ENCODE measurements at regions not wholly inside any gene's neighbourhood (a gene's known extent, or its start where the extent isn't known, plus 50 kb on each side); places are given as distances from the start of the nearest gene placed in this dataset.

GRCh38 chr6:54706391-54706790 lies 140.2 kb upstream of the FAM83B start:
- no peak for TF ChIP-seq CTCF (IDR thresholded peaks at IDR 0.05; ENCODE audit: low read depth, low read length)
- DNase-seq (ENCODE audit: extremely low read depth, low read depth), result no peak

DNA sequence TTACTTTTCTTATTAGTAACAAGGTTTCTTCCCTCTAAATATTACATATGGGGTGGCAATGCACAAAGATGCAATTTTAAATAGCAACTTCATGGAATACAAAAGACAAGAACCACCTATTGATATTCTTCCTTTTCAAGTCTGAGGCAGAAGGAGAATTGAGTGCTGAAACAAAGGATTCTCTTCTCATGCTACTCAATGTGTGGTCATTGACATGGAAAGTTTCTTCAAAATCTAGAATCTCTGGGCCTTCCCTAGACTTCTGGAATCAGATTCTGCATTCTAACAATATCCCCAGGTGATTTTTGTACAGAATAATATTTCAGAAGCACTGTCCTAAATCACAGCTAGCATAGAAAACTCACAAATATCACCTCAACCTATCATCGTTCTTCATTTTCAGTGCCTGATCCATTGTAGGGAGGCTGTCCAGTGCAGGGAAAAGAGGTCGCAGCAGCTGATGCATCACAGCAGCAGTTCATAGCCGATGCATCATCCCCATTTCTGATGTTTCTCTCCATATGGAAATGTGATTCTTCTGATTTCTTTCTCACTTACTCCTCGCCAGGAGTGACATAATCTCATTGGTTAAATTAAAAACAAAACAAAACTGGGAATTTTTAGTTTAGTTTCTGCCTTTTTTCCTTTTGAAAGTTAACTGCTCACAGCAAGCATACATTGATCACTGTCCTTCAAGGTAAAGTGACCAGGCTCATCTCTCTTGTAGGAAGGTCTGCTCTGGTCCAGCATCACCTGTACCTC lies 139.5 kb upstream of the FAM83B start:
- no peak for TF ChIP-seq CTCF (IDR thresholded peaks at IDR 0.05; ENCODE audit: low read depth, low read length)
- no peak for DNase-seq (ENCODE audit: extremely low read depth, low read depth)

GRCh38 chr6:54710456-54710855 lies 136.1 kb upstream of the FAM83B start:
- TF ChIP-seq CTCF (IDR thresholded peaks at IDR 0.05; ENCODE audit: low read depth, low read length), result no peak
- DNase-seq (ENCODE audit: extremely low read depth, low read depth), result no peak

DNA sequence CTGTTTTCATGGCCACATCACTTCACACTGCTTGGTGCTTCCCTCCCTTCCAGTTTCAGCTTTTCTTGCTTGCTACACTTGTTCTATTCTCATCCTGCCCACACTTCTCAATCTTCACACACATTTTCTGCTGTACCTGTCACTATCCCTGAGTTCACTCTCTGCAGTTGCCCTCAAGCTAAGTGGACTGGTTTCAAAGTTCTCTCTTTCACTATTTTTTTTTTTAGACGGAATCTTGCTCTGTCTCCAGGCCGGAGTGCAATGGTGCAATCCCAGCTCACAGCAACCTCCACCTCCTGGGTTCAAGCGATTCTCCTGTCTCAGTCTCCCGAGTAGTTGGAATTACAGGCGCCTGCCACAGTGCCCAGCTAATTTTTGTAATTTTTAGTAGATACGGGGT lies 130.6 kb upstream of the FAM83B start:
- no peak for DNase-seq (ENCODE audit: extremely low read depth, low read depth)
- TF ChIP-seq CTCF (IDR thresholded peaks at IDR 0.05; ENCODE audit: low read depth, low read length), result no peak

DNA sequence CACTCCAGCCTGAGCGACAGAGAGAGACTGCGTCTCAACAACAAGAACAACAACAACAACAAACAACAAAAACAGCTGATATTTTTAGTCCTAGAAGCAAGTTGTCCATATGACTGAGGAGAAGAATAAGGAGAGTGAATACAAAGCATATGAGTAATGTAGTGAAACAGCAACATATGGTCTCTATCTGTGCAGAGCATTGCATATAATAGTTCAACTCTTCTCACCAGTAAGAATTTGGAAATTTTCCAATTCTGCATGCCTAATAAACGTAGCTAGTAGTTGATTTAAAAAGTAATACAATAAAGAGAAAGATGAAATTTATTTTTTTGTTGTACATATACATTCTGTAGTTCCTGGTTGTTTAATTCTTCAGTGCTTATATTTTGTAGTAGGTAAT lies 129.7 kb upstream of the FAM83B start:
- no peak for DNase-seq (ENCODE audit: extremely low read depth, low read depth)
- TF ChIP-seq CTCF (IDR thresholded peaks at IDR 0.05; ENCODE audit: low read depth, low read length), result no peak

- no peak for DNase-seq (ENCODE audit: extremely low read depth, low read depth)
- peak; percentile 84 for TF ChIP-seq CTCF (IDR thresholded peaks at IDR 0.05; ENCODE audit: low read depth, low read length)
These were observed 128.6 kb upstream of the FAM83B start for GRCh38 chr6:54717849-54718455.

GRCh38 chr6:54718541-54719023 lies 128.0 kb upstream of the FAM83B start:
- DNase-seq (ENCODE audit: extremely low read depth, low read depth), result no peak
- no peak for TF ChIP-seq CTCF (IDR thresholded peaks at IDR 0.05; ENCODE audit: low read depth, low read length)
